ENCODE measurements at regions not wholly inside any gene's neighbourhood (a gene's known extent, or its start where the extent isn't known, plus 50 kb on each side); places are given as distances from the start of the nearest gene placed in this dataset.

- H3K9me2 ChIP-seq (replicated peaks; ENCODE audit: control insufficient read depth, low read length): no peaks in the 10 kb centered on the region
- H3K4me3 ChIP-seq (ENCODE audit: low read length): no peak overlapping the region
- no peak overlapping the region for H3K4me2 ChIP-seq (ENCODE audit: low read length)
- no peaks in the 10 kb centered on the region for H3K79me2 ChIP-seq (ENCODE audit: control insufficient read depth, low read length)
- no peaks in the 10 kb centered on the region for H4K20me1 ChIP-seq (ENCODE audit: control insufficient read depth, insufficient read depth, low read depth, low read length)
- no peaks in the 10 kb centered on the region for H3K9me3 ChIP-seq (ENCODE audit: control insufficient read depth, insufficient read depth, low read length)
- H3K36me3 ChIP-seq (ENCODE audit: control insufficient read depth, low read length): no peaks in the 10 kb centered on the region
- no peaks in the 10 kb centered on the region for H3K4me1 ChIP-seq (ENCODE audit: control insufficient read depth, low read length)
- H3K27ac ChIP-seq (ENCODE audit: low read depth, low read length): no peak overlapping the region
- no peaks in the 10 kb centered on the region for H3F3A ChIP-seq (ENCODE audit: control insufficient read depth, insufficient read depth)
- TF ChIP-seq EZH2phosphoT487 (IDR thresholded peaks at IDR 0.05; ENCODE audit: borderline replicate concordance, low read length): no peak
- TF ChIP-seq, protein P1, sequence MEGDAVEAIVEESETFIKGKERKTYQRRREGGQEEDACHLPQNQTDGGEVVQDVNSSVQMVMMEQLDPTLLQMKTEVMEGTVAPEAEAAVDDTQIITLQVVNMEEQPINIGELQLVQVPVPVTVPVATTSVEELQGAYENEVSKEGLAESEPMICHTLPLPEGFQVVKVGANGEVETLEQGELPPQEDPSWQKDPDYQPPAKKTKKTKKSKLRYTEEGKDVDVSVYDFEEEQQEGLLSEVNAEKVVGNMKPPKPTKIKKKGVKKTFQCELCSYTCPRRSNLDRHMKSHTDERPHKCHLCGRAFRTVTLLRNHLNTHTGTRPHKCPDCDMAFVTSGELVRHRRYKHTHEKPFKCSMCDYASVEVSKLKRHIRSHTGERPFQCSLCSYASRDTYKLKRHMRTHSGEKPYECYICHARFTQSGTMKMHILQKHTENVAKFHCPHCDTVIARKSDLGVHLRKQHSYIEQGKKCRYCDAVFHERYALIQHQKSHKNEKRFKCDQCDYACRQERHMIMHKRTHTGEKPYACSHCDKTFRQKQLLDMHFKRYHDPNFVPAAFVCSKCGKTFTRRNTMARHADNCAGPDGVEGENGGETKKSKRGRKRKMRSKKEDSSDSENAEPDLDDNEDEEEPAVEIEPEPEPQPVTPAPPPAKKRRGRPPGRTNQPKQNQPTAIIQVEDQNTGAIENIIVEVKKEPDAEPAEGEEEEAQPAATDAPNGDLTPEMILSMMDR (IDR thresholded peaks at IDR 0.05; ENCODE audit: low read depth, low read length, poor library complexity, severe bottlenecking): no peak
- no peaks in the 10 kb centered on the region for H3K27me3 ChIP-seq (ENCODE audit: control insufficient read depth, low read length)
Measured at GRCh38 chr3:177554895-177555759, 357.8 kb upstream of the TBL1XR1 start.

DNA sequence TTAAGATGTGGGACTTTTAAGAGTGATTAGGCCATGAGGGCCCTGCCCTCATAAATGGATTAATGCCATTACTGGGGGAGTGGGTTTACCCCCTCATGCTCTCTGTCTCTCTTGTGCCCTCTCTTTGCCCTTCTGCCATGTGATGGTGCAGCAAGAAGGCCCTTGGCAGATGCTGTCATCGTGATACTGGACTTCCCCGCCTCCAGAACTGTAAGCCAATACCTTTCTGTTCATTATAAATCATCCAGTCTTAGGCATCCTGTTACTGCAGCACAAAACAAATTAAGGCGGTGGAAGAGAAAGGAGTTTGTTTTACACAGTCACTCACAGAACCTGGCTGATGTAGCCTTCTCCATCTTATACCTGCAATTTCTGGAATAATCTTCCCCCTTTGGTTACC, 360.3 kb upstream of the TBL1XR1 start:
- Histone ChIP-seq H3K27me3 (ENCODE audit: control insufficient read depth, low read length) (no peaks in the 10 kb centered on the region), H3K79me2 (ENCODE audit: control insufficient read depth, low read length) (no peaks in the 10 kb centered on the region), H3K9me3 (ENCODE audit: control insufficient read depth, insufficient read depth, low read length) (no peaks in the 10 kb centered on the region), H3K4me1 (ENCODE audit: control insufficient read depth, low read length) (no peaks in the 10 kb centered on the region), H4K20me1 (ENCODE audit: control insufficient read depth, insufficient read depth, low read depth, low read length) (no peaks in the 10 kb centered on the region), H3K27ac (ENCODE audit: low read depth, low read length) (no peak overlapping the region), H3F3A (ENCODE audit: control insufficient read depth, insufficient read depth) (no peaks in the 10 kb centered on the region), H3K36me3 (ENCODE audit: control insufficient read depth, low read length) (no peaks in the 10 kb centered on the region), H3K4me2 (ENCODE audit: low read length) (no peak overlapping the region), H3K9me2 (replicated peaks; ENCODE audit: control insufficient read depth, low read length) (no peaks in the 10 kb centered on the region), H3K4me3 (ENCODE audit: low read length) (no peak overlapping the region)
- TF ChIP-seq, protein P1 (IDR thresholded peaks at IDR 0.05; ENCODE audit: low read depth, low read length, poor library complexity, severe bottlenecking): no peak
- TF ChIP-seq EZH2phosphoT487 (IDR thresholded peaks at IDR 0.05; ENCODE audit: borderline replicate concordance, low read length): no peak

GRCh38 chr3:177561365-177561764, 364.1 kb upstream of the TBL1XR1 start:
- H3K9me3 ChIP-seq (ENCODE audit: control insufficient read depth, insufficient read depth, low read length): no peaks in the 10 kb centered on the region
- no peaks in the 10 kb centered on the region for H3K79me2 ChIP-seq (ENCODE audit: control insufficient read depth, low read length)
- H3K4me2 ChIP-seq (ENCODE audit: low read length): no peak overlapping the region
- H3K4me1 ChIP-seq (ENCODE audit: control insufficient read depth, low read length): no peaks in the 10 kb centered on the region
- H3K4me3 ChIP-seq (ENCODE audit: low read length): no peak overlapping the region
- no peaks in the 10 kb centered on the region for H3F3A ChIP-seq (ENCODE audit: control insufficient read depth, insufficient read depth)
- no peaks in the 10 kb centered on the region for H4K20me1 ChIP-seq (ENCODE audit: control insufficient read depth, insufficient read depth, low read depth, low read length)
- no peak overlapping the region for H3K27ac ChIP-seq (ENCODE audit: low read depth, low read length)
- H3K36me3 ChIP-seq (ENCODE audit: control insufficient read depth, low read length): no peaks in the 10 kb centered on the region
- no peaks in the 10 kb centered on the region for H3K9me2 ChIP-seq (replicated peaks; ENCODE audit: control insufficient read depth, low read length)
- no peaks in the 10 kb centered on the region for H3K27me3 ChIP-seq (ENCODE audit: control insufficient read depth, low read length)
- TF ChIP-seq EZH2phosphoT487 (IDR thresholded peaks at IDR 0.05; ENCODE audit: borderline replicate concordance, low read length): no peak
- TF ChIP-seq, protein P1 (IDR thresholded peaks at IDR 0.05; ENCODE audit: low read depth, low read length, poor library complexity, severe bottlenecking): no peak
